ENCODE measurements at regions not wholly inside any gene's neighbourhood (a gene's known extent, or its start where the extent isn't known, plus 50 kb on each side); places are given as distances from the start of the nearest gene placed in this dataset.

DNA sequence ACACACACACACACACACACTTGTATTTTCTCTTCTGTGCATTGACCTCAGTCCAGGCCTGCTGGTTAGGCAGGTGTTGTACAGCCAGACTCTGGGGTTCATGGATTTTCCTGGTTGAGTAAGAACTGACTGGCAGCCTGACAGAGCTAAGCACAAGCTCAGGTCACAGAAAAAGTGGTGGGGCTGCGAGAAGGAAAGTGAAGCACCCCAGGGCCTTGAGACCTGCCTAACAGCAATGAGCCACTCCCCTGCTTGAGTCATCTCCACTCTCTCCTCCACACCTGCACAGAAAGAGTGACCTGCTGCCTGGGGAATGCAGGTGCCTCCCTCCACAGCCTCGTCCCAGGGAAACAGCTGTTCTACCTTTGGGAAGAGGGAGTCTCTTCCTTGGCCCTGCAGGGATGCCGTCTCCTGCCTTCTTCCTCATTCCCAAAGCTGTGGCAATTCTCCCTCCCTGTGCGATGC, 91.4 kb upstream of the LGALSL start:
- no peak overlapping the region for H3K4me3 ChIP-seq (ENCODE audit: low read depth in 2 of 2, low read length in 1 of 2)
- H3K79me2 ChIP-seq (ENCODE audit: insufficient read depth), result no peaks in the 10 kb centered on the region
- TF ChIP-seq TEAD4 (IDR thresholded peaks at IDR 0.05; ENCODE audit: borderline replicate concordance, insufficient read depth) (no peak), RCOR1 (IDR thresholded peaks at IDR 0.05; ENCODE audit: low read length) (no peak)
- no peaks in the 10 kb centered on the region for H3K36me3 ChIP-seq (replicated peaks in 1 of 2; ENCODE audit: control insufficient read depth in 1 of 2, insufficient read depth in 2 of 2, low read length in 1 of 2)
- POLR2A ChIA-PET, result no interaction called here
- H3F3A ChIP-seq (replicated peaks; ENCODE audit: insufficient read depth), result no peaks in the 10 kb centered on the region
- H3K27me3 ChIP-seq (ENCODE audit: insufficient read depth), result peaks cover 7% of the 10 kb centered on the region; the same call in 1 of the 2 replicates
- no peaks in the 10 kb centered on the region for H3K9me2 ChIP-seq
- peaks cover 7 to 9% of the 10 kb centered on the region in 2 experiments; a peak in 1 of 4 replicates for H3K4me1 ChIP-seq (ENCODE audit: control insufficient read depth in 1 of 2, insufficient read depth in 2 of 2, low read depth in 1 of 2, low read length in 1 of 2)
- no peak overlapping the region for H3K4me2 ChIP-seq
- H4K20me1 ChIP-seq (ENCODE audit: insufficient read depth), result no peaks in the 10 kb centered on the region
- WGBS (ENCODE audit: low lambda C conversion rate), result 75% methylated on average over 4 of the region's 4 CpGs
- H2AFZ ChIP-seq (ENCODE audit: low read depth), result no peak overlapping the region
- H3K9ac ChIP-seq, result no peak overlapping the region
- H3K27ac ChIP-seq (ENCODE audit: low read depth in 2 of 2, low read length in 1 of 2), result no peak overlapping the region
- H3K9me3 ChIP-seq, result no peaks in the 10 kb centered on the region
- CTCF ChIA-PET, result interaction anchor here (1.5 to 2.8 kb wide), 2 partner anchors 16 to 31 kb away, joined by 3 to 7 read pairs; no protein-coding TSS in a partner anchor
- DNase-seq, result no peak

DNA sequence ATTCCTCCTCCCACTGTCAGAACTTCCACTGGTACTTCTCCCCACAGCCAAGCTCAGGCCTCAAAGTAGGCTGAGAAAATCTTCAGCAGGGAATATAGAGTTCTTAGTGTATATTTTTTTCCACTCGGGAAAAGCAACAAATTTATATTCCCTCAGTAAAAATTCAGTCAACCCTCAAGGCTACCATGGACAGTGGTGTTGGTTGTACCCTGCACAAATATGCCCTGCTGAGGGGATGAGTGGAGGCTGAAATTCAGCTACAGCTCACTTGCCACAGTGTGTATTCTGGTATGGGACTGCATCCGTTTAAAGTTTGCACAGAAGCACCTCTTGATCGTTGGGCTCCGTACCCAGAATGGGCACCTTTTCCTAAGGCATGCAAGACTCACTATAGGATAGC, 90.8 kb upstream of the LGALSL start:
- no peaks in the 10 kb centered on the region for H4K20me1 ChIP-seq (ENCODE audit: insufficient read depth)
- H3K36me3 ChIP-seq (replicated peaks in 1 of 2; ENCODE audit: control insufficient read depth in 1 of 2, insufficient read depth in 2 of 2, low read length in 1 of 2), result no peaks in the 10 kb centered on the region
- H3K9me3 ChIP-seq, result no peaks in the 10 kb centered on the region
- ChIA-PET POLR2A (no interaction called here), CTCF (interaction anchor here (1.0 to 2.8 kb wide), 3 partner anchors 15 to 32 kb away, joined by 3 to 7 read pairs (median 3); no protein-coding TSS in a partner anchor)
- H2AFZ ChIP-seq (ENCODE audit: low read depth), result no peak overlapping the region
- no peaks in the 10 kb centered on the region for H3K79me2 ChIP-seq (ENCODE audit: insufficient read depth)
- H3K27ac ChIP-seq (ENCODE audit: low read depth in 2 of 2, low read length in 1 of 2), result no peak overlapping the region
- H3K9me2 ChIP-seq, result no peaks in the 10 kb centered on the region
- WGBS (ENCODE audit: low lambda C conversion rate), result 85% methylated on average over 4 of the region's 4 CpGs
- peaks cover 12% of the 10 kb centered on the region; the same call in 1 of the 2 replicates for H3K27me3 ChIP-seq (ENCODE audit: insufficient read depth)
- H3K4me3 ChIP-seq (ENCODE audit: low read depth in 2 of 2, low read length in 1 of 2), result no peak overlapping the region
- no peaks in the 10 kb centered on the region for H3F3A ChIP-seq (replicated peaks; ENCODE audit: insufficient read depth)
- H3K4me2 ChIP-seq, result no peak overlapping the region
- TF ChIP-seq TEAD4 (IDR thresholded peaks at IDR 0.05; ENCODE audit: borderline replicate concordance, insufficient read depth), result no peak
- TF ChIP-seq, protein P1, sequence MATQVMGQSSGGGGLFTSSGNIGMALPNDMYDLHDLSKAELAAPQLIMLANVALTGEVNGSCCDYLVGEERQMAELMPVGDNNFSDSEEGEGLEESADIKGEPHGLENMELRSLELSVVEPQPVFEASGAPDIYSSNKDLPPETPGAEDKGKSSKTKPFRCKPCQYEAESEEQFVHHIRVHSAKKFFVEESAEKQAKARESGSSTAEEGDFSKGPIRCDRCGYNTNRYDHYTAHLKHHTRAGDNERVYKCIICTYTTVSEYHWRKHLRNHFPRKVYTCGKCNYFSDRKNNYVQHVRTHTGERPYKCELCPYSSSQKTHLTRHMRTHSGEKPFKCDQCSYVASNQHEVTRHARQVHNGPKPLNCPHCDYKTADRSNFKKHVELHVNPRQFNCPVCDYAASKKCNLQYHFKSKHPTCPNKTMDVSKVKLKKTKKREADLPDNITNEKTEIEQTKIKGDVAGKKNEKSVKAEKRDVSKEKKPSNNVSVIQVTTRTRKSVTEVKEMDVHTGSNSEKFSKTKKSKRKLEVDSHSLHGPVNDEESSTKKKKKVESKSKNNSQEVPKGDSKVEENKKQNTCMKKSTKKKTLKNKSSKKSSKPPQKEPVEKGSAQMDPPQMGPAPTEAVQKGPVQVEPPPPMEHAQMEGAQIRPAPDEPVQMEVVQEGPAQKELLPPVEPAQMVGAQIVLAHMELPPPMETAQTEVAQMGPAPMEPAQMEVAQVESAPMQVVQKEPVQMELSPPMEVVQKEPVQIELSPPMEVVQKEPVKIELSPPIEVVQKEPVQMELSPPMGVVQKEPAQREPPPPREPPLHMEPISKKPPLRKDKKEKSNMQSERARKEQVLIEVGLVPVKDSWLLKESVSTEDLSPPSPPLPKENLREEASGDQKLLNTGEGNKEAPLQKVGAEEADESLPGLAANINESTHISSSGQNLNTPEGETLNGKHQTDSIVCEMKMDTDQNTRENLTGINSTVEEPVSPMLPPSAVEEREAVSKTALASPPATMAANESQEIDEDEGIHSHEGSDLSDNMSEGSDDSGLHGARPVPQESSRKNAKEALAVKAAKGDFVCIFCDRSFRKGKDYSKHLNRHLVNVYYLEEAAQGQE (IDR thresholded peaks at IDR 0.05; ENCODE audit: low read depth, low read length), result peak; percentile 85
- H3K9ac ChIP-seq, result no peak overlapping the region
- no peak for DNase-seq
- H3K4me1 ChIP-seq (ENCODE audit: control insufficient read depth in 1 of 2, insufficient read depth in 2 of 2, low read depth in 1 of 2, low read length in 1 of 2), result peaks cover 7 to 9% of the 10 kb centered on the region in 2 experiments; a peak in 1 of 4 replicates

DNA sequence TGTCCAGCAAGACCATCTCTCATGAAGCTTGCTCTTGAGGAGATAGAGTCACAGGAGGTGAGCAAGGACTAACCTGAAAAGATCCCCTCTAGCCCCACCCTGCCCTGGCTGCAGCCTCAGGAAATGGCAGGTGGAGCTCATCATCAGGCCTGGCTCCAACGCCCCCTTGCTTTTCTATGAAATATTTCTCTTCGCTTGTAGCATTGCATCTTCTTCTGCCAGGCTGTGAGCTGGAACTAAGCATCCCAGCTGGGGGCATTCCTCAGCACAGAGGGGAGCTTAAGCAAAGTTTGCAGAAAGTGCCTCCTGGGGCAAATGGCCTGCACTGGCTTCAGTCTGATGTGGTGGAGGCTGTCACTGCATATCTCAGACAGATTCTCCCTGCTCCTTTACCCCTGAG, 90.1 kb upstream of the LGALSL start:
- Histone ChIP-seq H3K79me2 (ENCODE audit: insufficient read depth) (no peaks in the 10 kb centered on the region), H3K9me3 (no peaks in the 10 kb centered on the region), H3K36me3 (replicated peaks in 1 of 2; ENCODE audit: control insufficient read depth in 1 of 2, insufficient read depth in 2 of 2, low read length in 1 of 2) (no peaks in the 10 kb centered on the region), H3K4me3 (ENCODE audit: low read depth in 2 of 2, low read length in 1 of 2) (no peak overlapping the region), H2AFZ (ENCODE audit: low read depth) (no peak overlapping the region), H3K4me1 (ENCODE audit: control insufficient read depth in 1 of 2, insufficient read depth in 2 of 2, low read depth in 1 of 2, low read length in 1 of 2) (peaks cover 7 to 9% of the 10 kb centered on the region in 2 experiments; a peak in 1 of 4 replicates), H4K20me1 (ENCODE audit: insufficient read depth) (no peaks in the 10 kb centered on the region), H3K9ac (no peak overlapping the region), H3K27ac (ENCODE audit: low read depth in 2 of 2, low read length in 1 of 2) (no peak overlapping the region), H3F3A (replicated peaks; ENCODE audit: insufficient read depth) (no peaks in the 10 kb centered on the region), H3K27me3 (ENCODE audit: insufficient read depth) (peaks cover 12% of the 10 kb centered on the region; the same call in 1 of the 2 replicates), H3K9me2 (no peaks in the 10 kb centered on the region), H3K4me2 (no peak overlapping the region)
- CTCF ChIA-PET, result interaction anchor here (1.0 to 2.8 kb wide), 2 partner anchors 16 to 33 kb away, joined by 3 to 7 read pairs; no protein-coding TSS in a partner anchor
- POLR2A ChIA-PET, result no interaction called here
- DNase-seq, result no peak
- WGBS (ENCODE audit: low lambda C conversion rate), result 57% methylated on average over 2 of the region's 2 CpGs
- TF ChIP-seq, protein P2, sequence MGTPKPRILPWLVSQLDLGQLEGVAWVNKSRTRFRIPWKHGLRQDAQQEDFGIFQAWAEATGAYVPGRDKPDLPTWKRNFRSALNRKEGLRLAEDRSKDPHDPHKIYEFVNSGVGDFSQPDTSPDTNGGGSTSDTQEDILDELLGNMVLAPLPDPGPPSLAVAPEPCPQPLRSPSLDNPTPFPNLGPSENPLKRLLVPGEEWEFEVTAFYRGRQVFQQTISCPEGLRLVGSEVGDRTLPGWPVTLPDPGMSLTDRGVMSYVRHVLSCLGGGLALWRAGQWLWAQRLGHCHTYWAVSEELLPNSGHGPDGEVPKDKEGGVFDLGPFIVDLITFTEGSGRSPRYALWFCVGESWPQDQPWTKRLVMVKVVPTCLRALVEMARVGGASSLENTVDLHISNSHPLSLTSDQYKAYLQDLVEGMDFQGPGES (IDR thresholded peaks at IDR 0.05; ENCODE audit: low read depth, low read length), result no peak
- TF ChIP-seq RXRA (IDR thresholded peaks at IDR 0.05; ENCODE audit: borderline replicate concordance, low read depth) (no peak), TCF12 (IDR thresholded peaks at IDR 0.05) (no peak), JUND (IDR thresholded peaks at IDR 0.05) (no peak), TAF1 (IDR thresholded peaks at IDR 0.05; ENCODE audit: borderline replicate concordance, low read depth, low read length) (no peak), RAD21 (IDR thresholded peaks at IDR 0.05; ENCODE audit: low read length) (no peak), FOSL2 (IDR thresholded peaks at IDR 0.05; ENCODE audit: borderline replicate concordance, low read depth) (no peak), YY1 (IDR thresholded peaks at IDR 0.05; ENCODE audit: low read depth) (no peak)
- TF ChIP-seq, protein P3, sequence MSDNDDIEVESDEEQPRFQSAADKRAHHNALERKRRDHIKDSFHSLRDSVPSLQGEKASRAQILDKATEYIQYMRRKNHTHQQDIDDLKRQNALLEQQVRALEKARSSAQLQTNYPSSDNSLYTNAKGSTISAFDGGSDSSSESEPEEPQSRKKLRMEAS (IDR thresholded peaks at IDR 0.05; ENCODE audit: low read depth), result no peak
- TF ChIP-seq, protein P1 (IDR thresholded peaks at IDR 0.05; ENCODE audit: low read depth, low read length), result no peak

All from SK-N-SH (cell line).